22Rv1 (cell line): ENCODE measurements at regions not wholly inside any gene's neighbourhood (a gene's known extent, or its start where the extent isn't known, plus 50 kb on each side); places are given as distances from the start of the nearest gene placed in this dataset.
"Not testable (repeated sequence)": the region's sequence is repeated elsewhere in the genome, so short reads cannot be mapped to it uniquely, and the experiment has no call there.

ENCODE experiments used
- ZFX ChIP-seq: fragments of 450-650 bp; IDR thresholded peaks from 2 replicates; pipeline ENCODE4 v1.6.1; 2017; ENCODE audit warnings: antibody characterized with exemption, borderline replicate concordance
- TF ChIP-seq, protein P1 (sequence below): fragments of 450-650 bp; IDR thresholded peaks from 2 replicates; pipeline ENCODE4 v1.5.1; 2017; ENCODE audit warnings: mild to moderate bottlenecking

DNA sequence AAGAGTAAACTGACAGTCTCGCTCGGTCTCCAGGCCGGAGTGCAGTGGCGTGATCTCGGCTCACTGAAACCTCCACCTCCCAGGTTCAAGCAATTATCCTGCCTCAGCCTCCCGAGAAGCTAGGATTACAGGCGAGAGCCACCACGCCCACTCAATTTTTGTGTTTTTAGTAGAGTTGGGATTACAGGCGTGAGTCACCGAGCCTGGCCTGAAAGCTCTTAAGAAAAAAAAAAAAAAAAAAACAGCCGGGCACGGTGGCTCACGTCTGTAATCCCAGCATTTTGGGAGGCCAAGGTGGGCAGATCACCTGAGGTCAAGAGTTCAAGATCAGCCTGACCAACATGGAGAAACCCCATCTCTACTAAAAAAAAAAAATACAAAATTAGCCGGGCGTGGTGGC lies 55.3 kb upstream of the THOC2 start:
- TF ChIP-seq, protein P1, sequence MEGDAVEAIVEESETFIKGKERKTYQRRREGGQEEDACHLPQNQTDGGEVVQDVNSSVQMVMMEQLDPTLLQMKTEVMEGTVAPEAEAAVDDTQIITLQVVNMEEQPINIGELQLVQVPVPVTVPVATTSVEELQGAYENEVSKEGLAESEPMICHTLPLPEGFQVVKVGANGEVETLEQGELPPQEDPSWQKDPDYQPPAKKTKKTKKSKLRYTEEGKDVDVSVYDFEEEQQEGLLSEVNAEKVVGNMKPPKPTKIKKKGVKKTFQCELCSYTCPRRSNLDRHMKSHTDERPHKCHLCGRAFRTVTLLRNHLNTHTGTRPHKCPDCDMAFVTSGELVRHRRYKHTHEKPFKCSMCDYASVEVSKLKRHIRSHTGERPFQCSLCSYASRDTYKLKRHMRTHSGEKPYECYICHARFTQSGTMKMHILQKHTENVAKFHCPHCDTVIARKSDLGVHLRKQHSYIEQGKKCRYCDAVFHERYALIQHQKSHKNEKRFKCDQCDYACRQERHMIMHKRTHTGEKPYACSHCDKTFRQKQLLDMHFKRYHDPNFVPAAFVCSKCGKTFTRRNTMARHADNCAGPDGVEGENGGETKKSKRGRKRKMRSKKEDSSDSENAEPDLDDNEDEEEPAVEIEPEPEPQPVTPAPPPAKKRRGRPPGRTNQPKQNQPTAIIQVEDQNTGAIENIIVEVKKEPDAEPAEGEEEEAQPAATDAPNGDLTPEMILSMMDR = not testable (repeated sequence)
- TF ChIP-seq ZFX = not testable (repeated sequence)
